ENCODE measurements at regions not wholly inside any gene's neighbourhood (a gene's known extent, or its start where the extent isn't known, plus 50 kb on each side); places are given as distances from the start of the nearest gene placed in this dataset.

DNA sequence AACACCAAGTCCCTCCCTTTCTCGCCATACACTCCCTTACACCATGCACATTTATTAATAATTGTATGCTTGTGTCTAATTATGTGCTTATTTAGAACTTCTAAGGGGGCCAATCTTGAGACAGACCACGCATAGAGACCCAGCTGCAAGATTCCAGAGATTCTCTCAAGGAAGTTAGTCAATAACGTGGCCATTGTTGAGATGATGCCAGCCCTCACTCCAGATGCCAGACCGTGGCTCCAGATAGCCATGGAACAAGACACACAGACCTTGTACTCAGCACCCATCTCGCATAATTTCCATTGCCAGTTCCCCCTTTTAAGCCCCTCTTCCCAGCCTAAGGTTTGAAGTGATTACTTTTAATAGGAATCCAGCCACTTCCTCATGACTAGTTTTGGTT lies 62.4 kb downstream of the DIRAS3 start (continued):
- TF ChIP-seq MYB (IDR thresholded peaks at IDR 0.05; ENCODE audit: borderline replicate concordance, low read depth, low read length) (no peak), IKZF1 (conservative IDR thresholded peaks at IDR 0.05) (no peak), CREB1 (IDR thresholded peaks at IDR 0.05; ENCODE audit: low read depth) (no peak), KLF5 (IDR thresholded peaks at IDR 0.05; ENCODE audit: partially characterized antibody) (no peak)

DNA sequence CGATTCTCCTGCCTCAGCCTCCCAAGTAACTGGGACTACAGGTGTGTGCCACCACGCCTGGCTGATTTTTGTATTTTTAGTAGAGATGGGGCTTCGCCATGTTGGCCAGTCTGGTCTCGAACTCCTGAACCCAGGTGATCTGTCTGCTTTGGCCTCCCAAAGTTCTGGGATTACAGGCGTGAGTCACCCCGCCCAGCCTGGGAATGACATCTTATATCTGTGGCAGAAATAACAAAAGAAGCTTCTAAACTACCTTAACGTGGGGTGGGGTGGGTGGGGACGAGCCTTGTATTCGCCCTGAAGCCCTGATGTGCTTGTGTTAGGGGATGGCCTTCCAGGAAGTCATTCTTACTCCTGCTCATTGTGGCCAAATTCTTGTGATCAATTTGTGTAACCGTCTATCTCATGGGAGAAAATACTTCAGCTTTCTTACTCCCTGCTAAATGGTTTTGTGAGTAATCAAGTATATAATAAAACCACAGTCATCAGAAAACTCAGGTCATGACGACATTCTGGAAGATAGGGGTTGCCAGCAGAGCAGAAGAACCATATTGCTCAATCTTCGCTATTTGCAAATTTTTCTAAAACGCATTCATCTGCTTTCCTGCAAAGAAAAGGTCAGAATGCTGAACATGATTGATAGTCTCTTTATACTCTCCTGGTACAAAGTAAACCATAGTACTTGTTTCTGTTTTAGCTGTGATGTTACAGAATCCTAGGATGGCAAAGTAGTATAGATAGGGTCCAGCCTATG lies 63.2 kb downstream of the DIRAS3 start:
- Histone ChIP-seq H3K27me3 (replicated peaks in 1 of 2; ENCODE audit: control insufficient read depth in 2 of 2, insufficient read depth in 2 of 2, low read length in 1 of 2) (no peaks in the 10 kb centered on the region), H3K9me3 (replicated peaks; ENCODE audit: control insufficient read depth, insufficient read depth, low read length) (no peaks in the 10 kb centered on the region), H4K20me1 (ENCODE audit: control insufficient read depth, insufficient read depth) (no peaks in the 10 kb centered on the region), H3K9ac (ENCODE audit: control insufficient read depth, insufficient read depth, low read length) (no peak overlapping the region), H3K4me1 (ENCODE audit: control insufficient read depth, insufficient read depth, low read length) (no peaks in the 10 kb centered on the region), H3K36me3 (ENCODE audit: control insufficient read depth in 2 of 2, insufficient read depth in 2 of 2, low read length in 1 of 2) (no peaks in the 10 kb centered on the region), H3K79me2 (ENCODE audit: control insufficient read depth, insufficient read depth, low read length) (no peaks in the 10 kb centered on the region), H2AFZ (ENCODE audit: control insufficient read depth, low read depth, low read length) (no peak overlapping the region), H3K4me2 (ENCODE audit: control insufficient read depth, insufficient read depth) (no peak overlapping the region), H3K27ac (ENCODE audit: control insufficient read depth, insufficient read depth) (no peak overlapping the region), H3K4me3 (no peak overlapping the region)
- TF ChIP-seq, protein P1, sequence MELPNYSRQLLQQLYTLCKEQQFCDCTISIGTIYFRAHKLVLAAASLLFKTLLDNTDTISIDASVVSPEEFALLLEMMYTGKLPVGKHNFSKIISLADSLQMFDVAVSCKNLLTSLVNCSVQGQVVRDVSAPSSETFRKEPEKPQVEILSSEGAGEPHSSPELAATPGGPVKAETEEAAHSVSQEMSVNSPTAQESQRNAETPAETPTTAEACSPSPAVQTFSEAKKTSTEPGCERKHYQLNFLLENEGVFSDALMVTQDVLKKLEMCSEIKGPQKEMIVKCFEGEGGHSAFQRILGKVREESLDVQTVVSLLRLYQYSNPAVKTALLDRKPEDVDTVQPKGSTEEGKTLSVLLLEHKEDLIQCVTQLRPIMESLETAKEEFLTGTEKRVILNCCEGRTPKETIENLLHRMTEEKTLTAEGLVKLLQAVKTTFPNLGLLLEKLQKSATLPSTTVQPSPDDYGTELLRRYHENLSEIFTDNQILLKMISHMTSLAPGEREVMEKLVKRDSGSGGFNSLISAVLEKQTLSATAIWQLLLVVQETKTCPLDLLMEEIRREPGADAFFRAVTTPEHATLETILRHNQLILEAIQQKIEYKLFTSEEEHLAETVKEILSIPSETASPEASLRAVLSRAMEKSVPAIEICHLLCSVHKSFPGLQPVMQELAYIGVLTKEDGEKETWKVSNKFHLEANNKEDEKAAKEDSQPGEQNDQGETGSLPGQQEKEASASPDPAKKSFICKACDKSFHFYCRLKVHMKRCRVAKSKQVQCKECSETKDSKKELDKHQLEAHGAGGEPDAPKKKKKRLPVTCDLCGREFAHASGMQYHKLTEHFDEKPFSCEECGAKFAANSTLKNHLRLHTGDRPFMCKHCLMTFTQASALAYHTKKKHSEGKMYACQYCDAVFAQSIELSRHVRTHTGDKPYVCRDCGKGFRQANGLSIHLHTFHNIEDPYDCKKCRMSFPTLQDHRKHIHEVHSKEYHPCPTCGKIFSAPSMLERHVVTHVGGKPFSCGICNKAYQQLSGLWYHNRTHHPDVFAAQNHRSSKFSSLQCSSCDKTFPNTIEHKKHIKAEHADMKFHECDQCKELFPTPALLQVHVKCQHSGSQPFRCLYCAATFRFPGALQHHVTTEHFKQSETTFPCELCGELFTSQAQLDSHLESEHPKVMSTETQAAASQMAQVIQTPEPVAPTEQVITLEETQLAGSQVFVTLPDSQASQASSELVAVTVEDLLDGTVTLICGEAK (IDR thresholded peaks at IDR 0.05; ENCODE audit: borderline replicate concordance), result no peak
- TF ChIP-seq NRF1 (conservative IDR thresholded peaks at IDR 0.05; ENCODE audit: low read depth, low read length) (no peak), CREM (IDR thresholded peaks at IDR 0.05; ENCODE audit: low read depth) (no peak), ZBED1 (IDR thresholded peaks at IDR 0.05; ENCODE audit: borderline replicate concordance) (no peak), FOS (IDR thresholded peaks at IDR 0.05; ENCODE audit: borderline replicate concordance, extremely low read depth, insufficient read length) (no peak), STAT1 (conservative IDR thresholded peaks at IDR 0.05) (no peak), MTA3 (IDR thresholded peaks at IDR 0.05; ENCODE audit: borderline replicate concordance, low read length) (no peak), TARDBP (IDR thresholded peaks at IDR 0.05; ENCODE audit: borderline replicate concordance) (no peak), BCL11A (IDR thresholded peaks at IDR 0.05; ENCODE audit: low read depth, low read length) (no peak), EP300 (IDR thresholded peaks at IDR 0.05; ENCODE audit: borderline replicate concordance in 1 of 2, control insufficient read depth in 1 of 2, low read depth in 2 of 2, low read length in 2 of 2) (no peak), PAX8 (IDR thresholded peaks at IDR 0.05) (no peak)
- TF ChIP-seq, protein P2, sequence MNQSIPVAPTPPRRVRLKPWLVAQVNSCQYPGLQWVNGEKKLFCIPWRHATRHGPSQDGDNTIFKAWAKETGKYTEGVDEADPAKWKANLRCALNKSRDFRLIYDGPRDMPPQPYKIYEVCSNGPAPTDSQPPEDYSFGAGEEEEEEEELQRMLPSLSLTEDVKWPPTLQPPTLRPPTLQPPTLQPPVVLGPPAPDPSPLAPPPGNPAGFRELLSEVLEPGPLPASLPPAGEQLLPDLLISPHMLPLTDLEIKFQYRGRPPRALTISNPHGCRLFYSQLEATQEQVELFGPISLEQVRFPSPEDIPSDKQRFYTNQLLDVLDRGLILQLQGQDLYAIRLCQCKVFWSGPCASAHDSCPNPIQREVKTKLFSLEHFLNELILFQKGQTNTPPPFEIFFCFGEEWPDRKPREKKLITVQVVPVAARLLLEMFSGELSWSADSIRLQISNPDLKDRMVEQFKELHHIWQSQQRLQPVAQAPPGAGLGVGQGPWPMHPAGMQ (IDR thresholded peaks at IDR 0.05; ENCODE audit: borderline replicate concordance), result no peak
- RAD21 ChIA-PET (ENCODE audit: unreplicated experiment), result no interaction called here
- POLR2A ChIA-PET, result no interaction called here
- FAIRE-seq (no peak), ATAC-seq (no peak), DNase-seq (ENCODE audit: low read depth, low spot score) (no peak)
- CTCF ChIA-PET, result interaction anchor here (0.5 kb wide), 1 partner anchor 167 kb away, joined by 3 read pairs; no protein-coding TSS in a partner anchor
- intact Hi-C loops (cut with micrococcal nuclease; ENCODE audit: unreplicated experiment), result no loop called here
- in situ Hi-C loops (cut with MboI), result no loop called here
- BruUV-seq (replicated peaks), result no TSS peak
- SMC1A ChIA-PET (ENCODE audit: uncharacterized antibody, unreplicated experiment), result no interaction called here
- 18% methylated on average over 13 of the region's 13 CpGs for WGBS (ENCODE audit: insufficient coverage, insufficient replicate concordance, low lambda C conversion rate, missing lambda C conversion rate)
